Keratinocyte (primary cell): ENCODE measurements at regions not wholly inside any gene's neighbourhood (a gene's known extent, or its start where the extent isn't known, plus 50 kb on each side); places are given as distances from the start of the nearest gene placed in this dataset.

Experiments used
- CTCF ChIP-seq, 3 experiments: IDR thresholded peaks in 1 of 3; conservative IDR thresholded peaks in 1 of 3; optimal IDR thresholded peaks in 1 of 3; 2 replicates in 2 of 3; 3 replicates in 1 of 3; pipeline versions ENCODE3 to v1.5.1; 2011; ENCODE audit warnings: low read length in 3 of 3, mild to moderate bottlenecking in 3 of 3, moderate library complexity in 2 of 3, control low read depth in 1 of 3, inconsistent platforms in 1 of 3; ENCODE audit not compliant: insufficient read depth in 2 of 3; ENCODE audit errors: extremely low read depth in 1 of 3
- EZH2 ChIP-seq: IDR thresholded peaks from one replicate; pipeline ENCODE4 v1.6.1; 2012; ENCODE audit warnings: inconsistent platforms, mild to moderate bottlenecking, low read length, moderate library complexity

GRCh38 chr2:175516555-175516954 lies 335.0 kb upstream of the ATP5MC3 start:
- TF ChIP-seq CTCF (optimal IDR thresholded peaks at IDR 0.05 in 1 of 3, IDR thresholded peaks at IDR 0.05 in 1 of 3, conservative IDR thresholded peaks at IDR 0.05 in 1 of 3; ENCODE audit: extremely low read depth in 1 of 3, insufficient read depth in 2 of 3, low read length in 3 of 3) (no peak), EZH2 (no peak)
